Ishikawa (cell line): ENCODE measurements at regions not wholly inside any gene's neighbourhood (a gene's known extent, or its start where the extent isn't known, plus 50 kb on each side); places are given as distances from the start of the nearest gene placed in this dataset.

ENCODE experiments used
- CEBPB ChIP-seq: IDR thresholded peaks from 2 replicates; pipeline ENCODE4 v1.6.1; 2012
- CREB1 ChIP-seq: IDR thresholded peaks from 2 replicates; pipeline ENCODE4 v1.6.1; 2012; ENCODE audit warnings: low read depth
- EP300 ChIP-seq: IDR thresholded peaks from 2 replicates; pipeline ENCODE4 v1.6.1; 2012; ENCODE audit warnings: borderline replicate concordance
- FOXM1 ChIP-seq: IDR thresholded peaks from 2 replicates; pipeline ENCODE4 v1.6.1; 2012; ENCODE audit warnings: low read depth, borderline replicate concordance
- NFIC ChIP-seq: IDR thresholded peaks from 2 replicates; pipeline ENCODE4 v1.6.1; 2012
- RAD21 ChIP-seq: IDR thresholded peaks from 2 replicates; pipeline ENCODE4 v1.6.1; 2012; ENCODE audit warnings: low read depth
- TAF1 ChIP-seq: IDR thresholded peaks from 2 replicates; pipeline ENCODE4 v1.6.1; 2012; ENCODE audit warnings: low read depth, mild to moderate bottlenecking
- TCF12 ChIP-seq: IDR thresholded peaks from 2 replicates; pipeline ENCODE4 v1.6.1; 2012; ENCODE audit warnings: low read depth
- ZBTB7A ChIP-seq: IDR thresholded peaks from 2 replicates; pipeline ENCODE4 v1.6.1; 2012; ENCODE audit warnings: low read depth
- TF ChIP-seq, protein P1 (sequence below): IDR thresholded peaks from 2 replicates; pipeline ENCODE4 v1.6.1; 2012
- TF ChIP-seq, protein P2 (sequence below): IDR thresholded peaks from 2 replicates; pipeline ENCODE4 v1.6.1; 2012
- TF ChIP-seq, protein P3 (sequence below): IDR thresholded peaks from 2 replicates; pipeline ENCODE4 v1.6.1; 2012; ENCODE audit warnings: low read depth, mild to moderate bottlenecking

DNA sequence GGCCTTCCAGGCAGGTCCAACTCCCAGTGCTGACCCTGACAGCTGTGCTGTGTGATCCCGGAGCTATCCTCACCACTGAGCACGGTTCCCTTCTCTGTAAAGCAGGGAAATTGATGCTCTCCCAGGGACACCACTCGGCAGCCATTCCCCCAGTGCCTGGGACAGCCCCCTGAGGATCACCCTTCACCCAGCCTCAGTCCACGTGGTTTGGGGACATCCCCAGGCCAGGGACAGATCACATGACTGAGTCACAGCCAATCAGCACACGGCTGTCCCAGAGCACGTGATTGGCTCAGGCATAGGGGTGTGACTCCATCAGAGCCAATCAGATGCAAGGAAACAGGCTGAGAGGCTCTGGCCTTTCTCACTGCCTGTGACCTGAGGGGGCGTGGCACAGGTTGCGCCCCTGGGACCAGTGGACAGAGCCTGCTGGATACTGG, 68.8 kb upstream of the SFSWAP start:
- TF ChIP-seq, protein P1, sequence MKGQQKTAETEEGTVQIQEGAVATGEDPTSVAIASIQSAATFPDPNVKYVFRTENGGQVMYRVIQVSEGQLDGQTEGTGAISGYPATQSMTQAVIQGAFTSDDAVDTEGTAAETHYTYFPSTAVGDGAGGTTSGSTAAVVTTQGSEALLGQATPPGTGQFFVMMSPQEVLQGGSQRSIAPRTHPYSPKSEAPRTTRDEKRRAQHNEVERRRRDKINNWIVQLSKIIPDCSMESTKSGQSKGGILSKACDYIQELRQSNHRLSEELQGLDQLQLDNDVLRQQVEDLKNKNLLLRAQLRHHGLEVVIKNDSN: peak; percentile 88
- TF ChIP-seq, protein P2, sequence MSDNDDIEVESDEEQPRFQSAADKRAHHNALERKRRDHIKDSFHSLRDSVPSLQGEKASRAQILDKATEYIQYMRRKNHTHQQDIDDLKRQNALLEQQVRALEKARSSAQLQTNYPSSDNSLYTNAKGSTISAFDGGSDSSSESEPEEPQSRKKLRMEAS: peak; percentile 87
- TF ChIP-seq TAF1 (no peak), EP300 (no peak), CEBPB (no peak), TCF12 (no peak), ZBTB7A (no peak), CREB1 (no peak), RAD21 (no peak), FOXM1 (no peak), NFIC (no peak)
- TF ChIP-seq, protein P3, sequence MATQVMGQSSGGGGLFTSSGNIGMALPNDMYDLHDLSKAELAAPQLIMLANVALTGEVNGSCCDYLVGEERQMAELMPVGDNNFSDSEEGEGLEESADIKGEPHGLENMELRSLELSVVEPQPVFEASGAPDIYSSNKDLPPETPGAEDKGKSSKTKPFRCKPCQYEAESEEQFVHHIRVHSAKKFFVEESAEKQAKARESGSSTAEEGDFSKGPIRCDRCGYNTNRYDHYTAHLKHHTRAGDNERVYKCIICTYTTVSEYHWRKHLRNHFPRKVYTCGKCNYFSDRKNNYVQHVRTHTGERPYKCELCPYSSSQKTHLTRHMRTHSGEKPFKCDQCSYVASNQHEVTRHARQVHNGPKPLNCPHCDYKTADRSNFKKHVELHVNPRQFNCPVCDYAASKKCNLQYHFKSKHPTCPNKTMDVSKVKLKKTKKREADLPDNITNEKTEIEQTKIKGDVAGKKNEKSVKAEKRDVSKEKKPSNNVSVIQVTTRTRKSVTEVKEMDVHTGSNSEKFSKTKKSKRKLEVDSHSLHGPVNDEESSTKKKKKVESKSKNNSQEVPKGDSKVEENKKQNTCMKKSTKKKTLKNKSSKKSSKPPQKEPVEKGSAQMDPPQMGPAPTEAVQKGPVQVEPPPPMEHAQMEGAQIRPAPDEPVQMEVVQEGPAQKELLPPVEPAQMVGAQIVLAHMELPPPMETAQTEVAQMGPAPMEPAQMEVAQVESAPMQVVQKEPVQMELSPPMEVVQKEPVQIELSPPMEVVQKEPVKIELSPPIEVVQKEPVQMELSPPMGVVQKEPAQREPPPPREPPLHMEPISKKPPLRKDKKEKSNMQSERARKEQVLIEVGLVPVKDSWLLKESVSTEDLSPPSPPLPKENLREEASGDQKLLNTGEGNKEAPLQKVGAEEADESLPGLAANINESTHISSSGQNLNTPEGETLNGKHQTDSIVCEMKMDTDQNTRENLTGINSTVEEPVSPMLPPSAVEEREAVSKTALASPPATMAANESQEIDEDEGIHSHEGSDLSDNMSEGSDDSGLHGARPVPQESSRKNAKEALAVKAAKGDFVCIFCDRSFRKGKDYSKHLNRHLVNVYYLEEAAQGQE: no peak
